Fibroblast of villous mesenchyme (primary cell): ENCODE measurements at regions not wholly inside any gene's neighbourhood (a gene's known extent, or its start where the extent isn't known, plus 50 kb on each side); places are given as distances from the start of the nearest gene placed in this dataset.

Experiments
- DNase-seq: peaks from one replicate; pipeline ENCODE4 v3.0.0-alpha.2; 2010; ENCODE audit warnings: low read depth
- H3K4me3 ChIP-seq: 2 replicates; pipeline ENCODE4 v1.5.1; 2011; ENCODE audit warnings: low read depth, mild to moderate bottlenecking, low read length
- CTCF ChIP-seq: IDR thresholded peaks from 2 replicates; pipeline ENCODE4 v1.5.1; 2012; ENCODE audit warnings: low read depth, mild to moderate bottlenecking, low read length; ENCODE audit not compliant: insufficient read depth

DNA sequence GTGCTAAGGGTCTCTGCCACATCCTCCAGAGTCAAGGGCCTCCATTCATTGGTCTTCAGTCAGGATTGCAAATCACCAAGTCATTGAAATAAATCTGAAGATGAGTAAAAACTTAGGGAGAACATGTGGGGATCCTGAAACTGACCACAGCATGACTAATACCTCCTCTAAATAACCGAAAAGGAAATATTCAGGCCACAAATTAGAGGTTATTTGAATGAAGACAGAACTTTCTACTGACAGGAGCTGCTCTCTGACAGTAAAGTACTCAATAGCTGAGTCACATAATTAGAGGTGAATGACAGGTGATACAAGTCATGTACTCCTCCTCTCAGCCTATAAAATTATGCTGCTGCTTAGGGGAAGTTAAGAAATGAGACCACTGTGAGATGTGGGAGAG, 240.2 kb upstream of the F9 start:
- TF ChIP-seq CTCF, result no peak
- DNase-seq, result no peak
- H3K4me3 ChIP-seq, result no peak overlapping the region

- H3K4me3 ChIP-seq, result no peak overlapping the region
- no peak for TF ChIP-seq CTCF
- DNase-seq, result no peak
Observed at GRCh38 chrX:139287155-139287924, 243.2 kb upstream of the F9 start.

DNA sequence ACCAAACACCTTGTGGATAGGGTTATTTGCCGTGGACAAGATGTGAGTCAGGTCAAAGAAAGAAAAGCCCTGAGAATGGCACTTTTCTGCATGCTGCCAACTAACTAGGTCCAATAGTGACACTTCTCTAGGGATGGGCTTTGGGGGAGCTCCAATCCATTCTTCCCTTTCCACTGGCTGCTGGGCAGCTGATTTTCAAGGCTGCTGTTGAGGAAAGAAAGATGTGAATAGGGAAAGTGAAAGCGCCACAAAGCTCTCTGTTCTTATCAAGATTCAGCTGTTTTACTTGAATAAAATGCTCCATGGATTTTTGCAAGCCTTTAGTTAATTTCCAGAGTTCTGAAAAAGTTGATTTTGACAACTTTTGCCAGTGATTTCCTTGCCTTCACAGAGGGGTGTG, 244.2 kb upstream of the F9 start:
- DNase-seq, result no peak
- no peak overlapping the region for H3K4me3 ChIP-seq
- TF ChIP-seq CTCF, result no peak

DNA sequence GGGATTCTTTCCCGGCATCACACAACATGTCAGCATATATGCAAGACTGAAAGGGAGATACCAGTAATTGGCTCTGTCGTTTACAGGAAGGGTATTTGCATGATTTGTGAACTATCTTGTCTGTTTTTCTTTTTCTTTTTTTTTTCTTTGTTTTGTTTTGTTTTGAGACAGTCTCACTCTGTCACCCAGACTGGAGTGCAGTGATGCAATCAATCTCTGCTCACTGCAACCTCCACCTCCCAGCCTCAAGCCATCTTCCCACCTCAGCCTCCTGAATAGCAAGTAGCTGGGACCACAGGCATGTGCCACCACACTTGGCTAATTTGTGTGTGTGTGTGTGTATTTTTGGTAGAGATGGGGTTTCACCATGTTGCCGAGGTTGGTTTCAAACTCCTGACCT, 262.7 kb upstream of the F9 start:
- TF ChIP-seq CTCF, result no peak
- H3K4me3 ChIP-seq, result no peak overlapping the region
- DNase-seq, result no peak

DNA sequence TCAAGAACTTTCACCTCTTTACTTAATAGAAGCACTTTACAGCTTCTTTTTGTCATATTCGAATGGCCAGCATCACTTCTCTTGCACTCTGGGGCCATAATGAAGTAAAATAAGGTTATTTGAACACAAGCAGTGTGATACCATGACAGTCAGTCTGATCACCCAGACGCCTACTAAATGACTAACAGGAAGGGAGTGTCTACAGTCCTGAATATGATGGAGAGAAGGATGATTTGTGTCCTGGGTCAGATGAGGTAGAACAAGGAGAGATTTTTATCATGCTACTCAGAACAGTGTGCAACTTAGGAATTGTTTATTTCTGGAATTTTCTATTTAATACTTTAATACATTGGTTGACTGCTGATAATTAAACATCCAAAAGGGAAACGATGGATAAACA, 284.2 kb upstream of the F9 start:
- no peak overlapping the region for H3K4me3 ChIP-seq
- no peak for TF ChIP-seq CTCF
- no peak for DNase-seq

DNA sequence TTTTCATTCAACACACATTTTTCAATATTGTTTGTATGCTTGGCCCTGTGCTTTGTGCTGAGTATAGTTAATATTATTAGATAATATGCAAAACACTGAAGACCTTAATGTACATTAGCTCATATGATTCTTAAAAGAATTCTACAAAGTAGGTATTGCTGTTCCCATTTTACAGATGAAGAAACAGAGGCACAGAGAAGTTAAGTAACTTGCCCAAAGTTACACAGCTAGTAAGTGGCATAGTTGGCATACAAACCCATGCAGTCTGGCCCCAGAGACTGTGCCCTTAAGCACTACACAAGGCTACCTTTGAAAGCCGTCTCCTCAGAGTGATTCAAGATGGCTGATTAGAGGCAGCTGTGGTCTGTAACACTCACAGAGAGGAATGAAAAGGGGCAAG, 293.4 kb upstream of the F9 start:
- no peak for DNase-seq
- no peak overlapping the region for H3K4me3 ChIP-seq
- TF ChIP-seq CTCF, result no peak

DNA sequence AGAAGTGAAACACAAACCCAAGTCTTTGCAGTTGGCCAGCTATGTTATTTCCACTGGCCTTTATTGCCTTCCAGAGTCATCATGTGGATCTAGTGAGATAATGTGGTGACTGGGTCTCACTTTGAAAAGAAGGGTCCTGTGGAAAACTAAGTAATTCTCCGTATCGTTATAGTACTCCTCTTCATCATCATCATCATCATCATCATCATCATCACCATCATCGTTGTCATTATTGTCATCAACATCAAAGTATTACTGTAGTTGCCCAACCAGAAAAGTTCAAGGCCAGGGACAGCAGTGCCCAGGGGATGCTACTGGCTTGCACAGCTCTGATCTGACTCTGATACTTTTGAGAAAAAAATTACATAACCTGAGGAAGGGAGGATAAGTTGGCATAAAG, 295.6 kb upstream of the F9 start:
- no peak overlapping the region for H3K4me3 ChIP-seq
- DNase-seq, result no peak
- TF ChIP-seq CTCF, result no peak
